GM18861 (cell line): ENCODE measurements at regions not wholly inside any gene's neighbourhood (a gene's known extent, or its start where the extent isn't known, plus 50 kb on each side); places are given as distances from the start of the nearest gene placed in this dataset.

Experiments
- ATAC-seq: cut with Tn5 transposase; IDR thresholded peaks from one replicate; pipeline ENCODE4 v1.9.1; 2021; ENCODE audit not compliant: unreplicated experiment

- no peak for ATAC-seq
Observed at GRCh38 chr17:27240086-27240801, 53.7 kb upstream of the WSB1 start.

- ATAC-seq = no peak
Observed at GRCh38 chr17:27240802-27241155, 53.1 kb upstream of the WSB1 start.

- ATAC-seq = no peak
Observed at GRCh38 chr17:27241346-27241946, 52.5 kb upstream of the WSB1 start.

- ATAC-seq = no peak
Observed at GRCh38 chr17:27242951-27243350, 51.0 kb upstream of the WSB1 start.

GRCh38 chr17:27244011-27244410, 49.9 kb upstream of the WSB1 start:
- no peak for ATAC-seq
